Endodermal cell (in vitro differentiated cells): ENCODE measurements at regions not wholly inside any gene's neighbourhood (a gene's known extent, or its start where the extent isn't known, plus 50 kb on each side); places are given as distances from the start of the nearest gene placed in this dataset.

Source experiments
- DNase-seq: peaks from one replicate; pipeline ENCODE4 v3.0.0-alpha.2; 2017
- H3K27ac ChIP-seq: 2 replicates; pipeline ENCODE4 v1.5.1; 2013; ENCODE audit warnings: mild to moderate bottlenecking, low read depth, low read length, moderate library complexity
- H3K27me3 ChIP-seq: 2 replicates; pipeline ENCODE4 v1.6.1; 2013; ENCODE audit warnings: mild to moderate bottlenecking, low read length, moderate library complexity; ENCODE audit not compliant: insufficient read depth, control insufficient read depth, poor library complexity, severe bottlenecking
- H3K36me3 ChIP-seq: 2 replicates; pipeline ENCODE4 v1.7.0; 2013; ENCODE audit warnings: mild to moderate bottlenecking, low read length, moderate library complexity; ENCODE audit not compliant: control insufficient read depth, insufficient read depth
- H3K4me1 ChIP-seq: one replicate; pipeline ENCODE4 v1.7.0; 2013; ENCODE audit warnings: low read length; ENCODE audit not compliant: control insufficient read depth, insufficient read depth
- H3K4me3 ChIP-seq: 2 replicates; pipeline ENCODE4 v1.5.1; 2013; ENCODE audit warnings: mild to moderate bottlenecking, low read length, moderate library complexity
- H3K9ac ChIP-seq: 2 replicates; pipeline ENCODE4 v1.6.1; 2013; ENCODE audit warnings: mild to moderate bottlenecking, low read length, moderate library complexity; ENCODE audit not compliant: poor library complexity, severe bottlenecking; ENCODE audit errors: extremely low read depth
- H3K9me3 ChIP-seq: 2 replicates; pipeline ENCODE4 v1.6.1; 2013; ENCODE audit warnings: mild to moderate bottlenecking, low read length, moderate library complexity; ENCODE audit not compliant: control insufficient read depth
- H3K27ac Mint-ChIP-seq: 2 replicates; pipeline ENCODE4 v1.8.0; 2020; ENCODE audit warnings: mixed read lengths
- H3K27me3 Mint-ChIP-seq: 2 replicates; pipeline ENCODE4 v1.8.0; 2021; ENCODE audit warnings: mild to moderate bottlenecking, mixed read lengths; ENCODE audit not compliant: insufficient read depth
- H3K36me3 Mint-ChIP-seq: 2 replicates; pipeline ENCODE4 v1.8.0; 2020; ENCODE audit warnings: low read depth, mixed read lengths
- H3K4me1 Mint-ChIP-seq: 2 replicates; pipeline ENCODE4 v1.8.0; 2020; ENCODE audit warnings: mixed read lengths
- H3K4me3 Mint-ChIP-seq: 2 replicates; pipeline ENCODE4 v1.8.0; 2020; ENCODE audit warnings: mild to moderate bottlenecking, moderate library complexity, mixed read lengths
- H3K9me3 Mint-ChIP-seq: 2 replicates; pipeline ENCODE4 v1.8.0; 2020; ENCODE audit warnings: mild to moderate bottlenecking, mixed read lengths
- WGBS, 2 experiments: methylation state at CpG; one replicate each; pipeline versions ENCODE4 v1.1.5 to v1.1.7; 2013; ENCODE audit warnings: missing lambda C conversion rate in 2 of 2, mixed read lengths in 1 of 2; ENCODE audit not compliant: insufficient coverage in 1 of 2, insufficient read length in 1 of 2; 5-methylcytosine and 5-hydroxymethylcytosine counted together
- TF ChIP-seq, protein P1 (sequence below): fragments of 200-600 bp; sonication (generic); conservative IDR thresholded peaks from 2 replicates; pipeline ENCODE4 v1.5.0; 2021; ENCODE audit warnings: antibody characterized with exemption, mild to moderate bottlenecking

DNA sequence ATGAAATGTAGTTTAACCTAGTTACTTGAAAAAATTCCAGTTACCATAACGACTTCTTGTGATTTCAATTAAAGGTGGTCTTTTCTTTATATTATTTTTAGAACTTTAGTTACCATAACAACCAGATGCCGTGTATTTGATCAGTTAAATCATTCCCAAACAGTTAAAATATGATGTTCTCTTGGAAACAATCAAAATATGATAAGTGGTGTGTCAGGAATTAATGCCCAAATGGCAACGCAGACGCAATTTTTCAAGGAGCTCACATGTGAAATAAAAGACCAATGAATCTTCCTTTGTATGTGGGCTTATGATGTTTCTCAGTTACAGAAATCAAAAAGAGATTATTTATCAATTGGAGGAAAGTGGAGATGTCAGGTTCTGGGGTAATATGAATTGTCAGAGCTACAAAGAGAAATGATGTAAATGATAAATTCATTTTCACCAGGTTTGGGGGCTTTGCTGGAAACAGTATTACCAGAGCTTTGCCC lies 189.1 kb upstream of the PARD3B start:
- Histone ChIP-seq H3K36me3 (no peaks in the 10 kb centered on the region), H3K9ac (no peak overlapping the region), H3K4me3 (no peak overlapping the region), H3K27ac (no peak overlapping the region), H3K27me3 (no peaks in the 10 kb centered on the region), H3K9me3 (no peaks in the 10 kb centered on the region), H3K4me1 (peaks cover 5% of the 10 kb centered on the region)
- 96 to 100% methylated on average over 2 to 4 of the region's 4 CpGs for WGBS, 2 experiments
- peaks cover 25% of the 10 kb centered on the region for H3K4me1 Mint-ChIP-seq
- TF ChIP-seq, protein P1, sequence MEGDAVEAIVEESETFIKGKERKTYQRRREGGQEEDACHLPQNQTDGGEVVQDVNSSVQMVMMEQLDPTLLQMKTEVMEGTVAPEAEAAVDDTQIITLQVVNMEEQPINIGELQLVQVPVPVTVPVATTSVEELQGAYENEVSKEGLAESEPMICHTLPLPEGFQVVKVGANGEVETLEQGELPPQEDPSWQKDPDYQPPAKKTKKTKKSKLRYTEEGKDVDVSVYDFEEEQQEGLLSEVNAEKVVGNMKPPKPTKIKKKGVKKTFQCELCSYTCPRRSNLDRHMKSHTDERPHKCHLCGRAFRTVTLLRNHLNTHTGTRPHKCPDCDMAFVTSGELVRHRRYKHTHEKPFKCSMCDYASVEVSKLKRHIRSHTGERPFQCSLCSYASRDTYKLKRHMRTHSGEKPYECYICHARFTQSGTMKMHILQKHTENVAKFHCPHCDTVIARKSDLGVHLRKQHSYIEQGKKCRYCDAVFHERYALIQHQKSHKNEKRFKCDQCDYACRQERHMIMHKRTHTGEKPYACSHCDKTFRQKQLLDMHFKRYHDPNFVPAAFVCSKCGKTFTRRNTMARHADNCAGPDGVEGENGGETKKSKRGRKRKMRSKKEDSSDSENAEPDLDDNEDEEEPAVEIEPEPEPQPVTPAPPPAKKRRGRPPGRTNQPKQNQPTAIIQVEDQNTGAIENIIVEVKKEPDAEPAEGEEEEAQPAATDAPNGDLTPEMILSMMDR, result no peak
- no peaks in the 10 kb centered on the region for H3K9me3 Mint-ChIP-seq
- no peaks in the 10 kb centered on the region for H3K27me3 Mint-ChIP-seq
- no peak for DNase-seq
- H3K27ac Mint-ChIP-seq, result no peak overlapping the region
- no peak overlapping the region for H3K4me3 Mint-ChIP-seq
- no peaks in the 10 kb centered on the region for H3K36me3 Mint-ChIP-seq

DNA sequence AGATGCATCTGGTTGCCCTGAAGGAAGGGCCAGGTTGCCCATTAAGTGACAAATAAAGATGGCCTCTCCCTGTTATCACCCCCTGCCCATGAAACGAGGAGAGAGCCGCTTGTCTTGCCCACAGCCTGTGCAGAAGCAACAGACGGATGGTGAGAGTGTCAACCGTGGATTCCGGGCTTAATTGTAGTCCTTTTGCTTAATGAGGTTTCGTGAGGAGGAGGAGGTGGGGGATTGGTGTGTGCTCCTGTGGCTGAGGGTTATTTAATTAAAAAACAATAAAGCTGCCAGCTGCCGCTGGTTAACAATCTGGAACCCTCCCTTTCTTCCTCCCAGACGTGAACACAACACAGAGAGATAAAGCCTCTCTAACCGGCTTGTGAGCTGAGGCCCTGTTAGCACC lies 188.0 kb upstream of the PARD3B start:
- peak overlapping the region; percentile 29 for H3K27ac ChIP-seq
- peaks cover 25% of the 10 kb centered on the region for H3K4me1 Mint-ChIP-seq
- H3K4me3 Mint-ChIP-seq, result no peak overlapping the region
- no peaks in the 10 kb centered on the region for H3K36me3 Mint-ChIP-seq
- no peak overlapping the region for H3K27ac Mint-ChIP-seq
- 77 to 93% methylated on average over 2 to 9 of the region's 9 CpGs for whole genome bisulfite sequencing, 2 experiments
- H3K36me3 ChIP-seq, result no peaks in the 10 kb centered on the region
- no peaks in the 10 kb centered on the region for H3K27me3 ChIP-seq
- no peaks in the 10 kb centered on the region for H3K9me3 ChIP-seq
- H3K4me3 ChIP-seq, result no peak overlapping the region
- no peaks in the 10 kb centered on the region for H3K27me3 Mint-ChIP-seq
- peaks cover 5% of the 10 kb centered on the region for H3K4me1 ChIP-seq
- no peaks in the 10 kb centered on the region for H3K9me3 Mint-ChIP-seq
- TF ChIP-seq, protein P1, result no peak
- no peak overlapping the region for H3K9ac ChIP-seq
- no peak for DNase-seq

DNA sequence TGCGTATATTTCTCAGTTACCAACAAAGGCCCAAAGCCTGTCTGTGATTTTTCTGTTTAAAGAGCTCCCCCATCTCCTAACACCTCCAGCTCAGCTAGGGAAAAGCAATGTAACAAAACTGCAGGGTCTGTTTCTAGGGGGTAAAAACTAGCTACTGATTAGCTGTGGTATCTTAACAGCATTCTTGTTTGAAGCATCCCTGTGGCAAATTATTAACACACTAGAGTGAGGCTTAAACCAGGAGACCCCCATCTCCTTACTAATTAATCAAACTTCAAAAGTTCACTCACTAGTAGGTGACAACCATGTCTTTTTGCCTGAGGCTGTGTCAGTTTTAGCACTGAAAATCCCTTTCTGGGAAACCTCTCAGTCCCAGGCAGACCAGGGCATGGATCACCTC lies 186.2 kb upstream of the PARD3B start:
- WGBS, 2 experiments, result 80% methylated on average over 1 of the region's 1 CpG; no CpG with 5 or more reads in 1 of the 2 experiments
- Histone ChIP-seq H3K27me3 (no peaks in the 10 kb centered on the region), H3K9ac (no peak overlapping the region), H3K4me1 (peaks cover 5% of the 10 kb centered on the region), H3K4me3 (no peak overlapping the region), H3K9me3 (no peaks in the 10 kb centered on the region), H3K36me3 (no peaks in the 10 kb centered on the region), H3K27ac (peak overlapping the region; percentile 55)
- TF ChIP-seq, protein P1, result no peak
- no peak for DNase-seq
- H3K27me3 Mint-ChIP-seq, result no peaks in the 10 kb centered on the region
- H3K27ac Mint-ChIP-seq, result peak overlapping the region; percentile 76
- H3K9me3 Mint-ChIP-seq, result no peaks in the 10 kb centered on the region
- H3K4me3 Mint-ChIP-seq, result no peak overlapping the region
- H3K36me3 Mint-ChIP-seq, result no peaks in the 10 kb centered on the region
- peaks cover 25% of the 10 kb centered on the region for H3K4me1 Mint-ChIP-seq
